ENCODE measurements at regions not wholly inside any gene's neighbourhood (a gene's known extent, or its start where the extent isn't known, plus 50 kb on each side); places are given as distances from the start of the nearest gene placed in this dataset.

- no peaks in the 10 kb centered on the region for H3K9me3 Mint-ChIP-seq
- H3K4me1 ChIP-seq (ENCODE audit: control insufficient read depth, insufficient read depth, low read length) = no peaks in the 10 kb centered on the region
- H3K4me3 Mint-ChIP-seq = no peak overlapping the region
- H3K36me3 Mint-ChIP-seq (ENCODE audit: low read depth) = no peaks in the 10 kb centered on the region
- no peak overlapping the region for H3K9ac ChIP-seq (ENCODE audit: extremely low read depth, low read length, poor library complexity, severe bottlenecking)
- no peak overlapping the region for H3K27ac Mint-ChIP-seq
- no peak for TF ChIP-seq CTCF (conservative IDR thresholded peaks at IDR 0.05)
- H3K27me3 ChIP-seq (ENCODE audit: control insufficient read depth, insufficient read depth, low read length, poor library complexity, severe bottlenecking) = peaks cover 40% of the 10 kb centered on the region
- H3K27me3 Mint-ChIP-seq (ENCODE audit: insufficient read depth) = peaks cover 18% of the 10 kb centered on the region
- peaks cover 5% of the 10 kb centered on the region for H3K4me1 Mint-ChIP-seq
- no peak for DNase-seq
- 88 to 100% methylated on average over 1 to 2 of the region's 2 CpGs for WGBS, 2 experiments (ENCODE audit: insufficient coverage in 1 of 2, insufficient read length in 1 of 2)
- no peak overlapping the region for H3K4me3 ChIP-seq (ENCODE audit: low read length)
- no peaks in the 10 kb centered on the region for H3K36me3 ChIP-seq (ENCODE audit: control insufficient read depth, insufficient read depth, low read length)
- H3K27ac ChIP-seq (ENCODE audit: low read depth, low read length) = no peak overlapping the region
- no peaks in the 10 kb centered on the region for H3K9me3 ChIP-seq (ENCODE audit: control insufficient read depth, low read length)
Observed at GRCh38 chr3:139203752-139204151, 140.1 kb upstream of the MRPS22 start.

- Histone ChIP-seq H3K9ac (ENCODE audit: extremely low read depth, low read length, poor library complexity, severe bottlenecking) (no peak overlapping the region), H3K27me3 (ENCODE audit: control insufficient read depth, insufficient read depth, low read length, poor library complexity, severe bottlenecking) (peaks cover 39% of the 10 kb centered on the region), H3K4me3 (ENCODE audit: low read length) (no peak overlapping the region), H3K9me3 (ENCODE audit: control insufficient read depth, low read length) (no peaks in the 10 kb centered on the region), H3K36me3 (ENCODE audit: control insufficient read depth, insufficient read depth, low read length) (no peaks in the 10 kb centered on the region), H3K4me1 (ENCODE audit: control insufficient read depth, insufficient read depth, low read length) (no peaks in the 10 kb centered on the region), H3K27ac (ENCODE audit: low read depth, low read length) (no peak overlapping the region)
- no peak for TF ChIP-seq CTCF (conservative IDR thresholded peaks at IDR 0.05)
- H3K36me3 Mint-ChIP-seq (ENCODE audit: low read depth) = no peaks in the 10 kb centered on the region
- WGBS, 2 experiments (ENCODE audit: insufficient coverage in 1 of 2, insufficient read length in 1 of 2) = 71 to 86% methylated on average over 1 of the region's 1 CpG
- H3K9me3 Mint-ChIP-seq = no peaks in the 10 kb centered on the region
- no peak overlapping the region for H3K27ac Mint-ChIP-seq
- H3K27me3 Mint-ChIP-seq (ENCODE audit: insufficient read depth) = peaks cover 16% of the 10 kb centered on the region
- peaks cover 5% of the 10 kb centered on the region for H3K4me1 Mint-ChIP-seq
- no peak overlapping the region for H3K4me3 Mint-ChIP-seq
- DNase-seq = no peak
Observed at GRCh38 chr3:139204728-139205127, 139.1 kb upstream of the MRPS22 start.

GRCh38 chr3:139213936-139214335 is 129.9 kb upstream of the MRPS22 start:
- Mint-ChIP-seq H3K36me3 (ENCODE audit: low read depth) (no peaks in the 10 kb centered on the region), H3K4me1 (no peaks in the 10 kb centered on the region), H3K27ac (no peak overlapping the region), H3K27me3 (ENCODE audit: insufficient read depth) (peaks cover 18% of the 10 kb centered on the region), H3K9me3 (no peaks in the 10 kb centered on the region), H3K4me3 (no peak overlapping the region)
- Histone ChIP-seq H3K9ac (ENCODE audit: extremely low read depth, low read length, poor library complexity, severe bottlenecking) (no peak overlapping the region), H3K27me3 (ENCODE audit: control insufficient read depth, insufficient read depth, low read length, poor library complexity, severe bottlenecking) (peaks cover 27% of the 10 kb centered on the region), H3K4me1 (ENCODE audit: control insufficient read depth, insufficient read depth, low read length) (no peaks in the 10 kb centered on the region), H3K27ac (ENCODE audit: low read depth, low read length) (no peak overlapping the region), H3K9me3 (ENCODE audit: control insufficient read depth, low read length) (no peaks in the 10 kb centered on the region), H3K36me3 (ENCODE audit: control insufficient read depth, insufficient read depth, low read length) (no peaks in the 10 kb centered on the region), H3K4me3 (ENCODE audit: low read length) (no peak overlapping the region)
- DNase-seq = no peak
- 60 to 69% methylated on average over 1 to 5 of the region's 5 CpGs for WGBS, 2 experiments (ENCODE audit: insufficient coverage in 1 of 2, insufficient read length in 1 of 2)
- TF ChIP-seq CTCF (conservative IDR thresholded peaks at IDR 0.05) = no peak
